Occipital lobe (tissue), 1 donor: ENCODE measurements at regions not wholly inside any gene's neighbourhood (a gene's known extent, or its start where the extent isn't known, plus 50 kb on each side); places are given as distances from the start of the nearest gene placed in this dataset.
"Not testable (repeated sequence)": the region's sequence is repeated elsewhere in the genome, so short reads cannot be mapped to it uniquely, and the experiment has no call there.

Source experiments
- DNase-seq: peaks from one replicate; lab custom pipeline; 2025; lab: John Stamatoyannopoulos, UW

DNA sequence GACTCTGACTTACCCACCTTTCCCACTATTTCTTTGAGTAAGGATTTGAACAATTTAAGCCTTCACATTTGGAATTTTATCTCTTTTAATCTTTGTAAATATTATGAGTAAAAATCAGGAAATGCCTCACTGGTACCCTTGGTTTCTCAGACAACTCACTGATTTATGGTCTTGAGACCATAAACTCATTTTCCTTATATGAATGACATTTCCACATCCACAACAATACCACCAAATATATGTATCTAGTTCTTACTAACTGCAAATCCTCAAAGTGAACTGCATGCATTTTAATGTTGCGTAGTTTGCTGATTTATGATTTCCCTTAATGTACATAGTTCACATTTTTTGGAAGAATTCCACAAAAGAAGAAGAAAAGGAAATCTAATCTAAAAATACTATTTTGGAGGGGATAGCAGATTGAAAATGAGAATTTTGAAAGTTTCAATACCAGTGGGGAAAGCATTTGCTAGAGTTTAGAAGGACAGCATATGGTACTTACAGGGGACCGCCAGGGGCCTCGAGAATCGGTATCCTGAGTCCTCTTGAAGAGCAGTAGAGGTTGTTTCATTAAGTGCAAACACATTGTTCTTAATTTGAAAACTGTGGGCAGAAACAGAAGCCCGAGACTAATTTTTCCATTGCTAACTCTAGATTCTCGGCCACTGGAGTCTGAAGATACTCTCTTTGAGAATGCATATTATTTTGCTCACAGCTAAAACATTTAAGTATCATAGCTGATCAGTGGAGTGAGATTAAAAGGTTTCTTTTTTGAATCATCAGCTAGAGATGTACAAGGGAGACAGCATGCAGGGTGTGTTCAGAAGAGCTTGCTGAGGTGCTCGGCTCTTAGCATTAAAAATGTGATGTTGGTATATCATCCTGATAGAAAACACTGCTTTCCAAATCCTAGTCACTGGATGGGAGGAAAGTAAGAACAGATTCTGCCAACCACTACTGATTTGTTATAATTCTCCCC lies 964.0 kb downstream of the GATA3 start:
- no peak for DNase-seq

DNA sequence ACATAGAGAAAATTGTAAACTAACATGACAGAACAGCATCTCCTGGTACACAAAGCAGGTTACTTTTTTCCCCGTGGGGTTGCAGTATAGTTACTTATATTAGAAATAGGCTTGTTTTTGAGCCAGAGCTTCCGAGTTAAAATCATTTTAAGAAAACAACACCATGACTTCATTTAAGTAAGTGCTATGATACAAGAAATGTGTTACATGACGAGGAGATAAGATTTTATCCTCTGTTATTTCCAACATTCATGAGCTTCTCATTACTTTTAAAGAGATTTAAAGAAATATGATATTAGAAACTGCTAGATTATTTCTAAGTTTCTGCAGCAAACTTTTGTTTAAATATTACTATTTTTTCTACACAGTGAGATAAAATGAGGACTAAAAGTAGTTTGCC lies 968.7 kb downstream of the GATA3 start:
- DNase-seq, result no peak

DNA sequence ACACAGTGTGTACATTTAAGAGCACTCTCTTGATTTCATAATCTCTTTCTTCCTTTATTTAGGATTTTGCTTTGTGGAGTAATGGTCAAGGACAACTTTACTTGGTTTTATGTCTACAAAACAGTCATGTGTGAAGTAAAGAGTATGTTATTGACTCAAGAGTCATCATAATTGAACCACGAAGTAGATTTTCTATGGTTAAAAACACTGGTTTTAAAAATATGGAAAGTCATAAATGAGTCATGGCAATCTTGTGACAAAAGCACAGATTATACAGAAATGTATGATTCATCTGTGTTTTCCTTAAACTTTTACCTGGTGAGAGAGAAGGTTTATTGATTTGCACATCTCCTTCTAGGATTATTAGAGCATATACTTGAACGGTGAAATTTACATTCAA lies 969.7 kb downstream of the GATA3 start:
- DNase-seq, result no peak

DNA sequence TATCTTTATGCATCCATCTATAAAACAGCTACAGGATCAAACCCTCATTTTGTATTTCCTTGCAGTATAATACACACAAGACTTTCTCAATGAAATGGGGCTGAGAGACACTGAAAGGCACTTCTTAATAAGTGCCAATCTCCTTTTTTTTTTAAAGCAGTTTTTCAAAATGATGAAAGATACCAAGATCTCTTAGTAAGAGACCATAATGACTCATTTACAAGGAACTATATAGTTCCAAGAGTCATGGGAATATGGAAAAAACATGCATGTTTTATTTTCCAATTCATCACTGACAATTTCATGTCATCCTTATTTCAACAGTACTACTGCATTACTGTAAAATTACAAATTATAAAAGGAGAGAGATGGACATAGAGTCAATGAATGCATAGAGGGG lies 973.7 kb downstream of the GATA3 start:
- no peak for DNase-seq

DNA sequence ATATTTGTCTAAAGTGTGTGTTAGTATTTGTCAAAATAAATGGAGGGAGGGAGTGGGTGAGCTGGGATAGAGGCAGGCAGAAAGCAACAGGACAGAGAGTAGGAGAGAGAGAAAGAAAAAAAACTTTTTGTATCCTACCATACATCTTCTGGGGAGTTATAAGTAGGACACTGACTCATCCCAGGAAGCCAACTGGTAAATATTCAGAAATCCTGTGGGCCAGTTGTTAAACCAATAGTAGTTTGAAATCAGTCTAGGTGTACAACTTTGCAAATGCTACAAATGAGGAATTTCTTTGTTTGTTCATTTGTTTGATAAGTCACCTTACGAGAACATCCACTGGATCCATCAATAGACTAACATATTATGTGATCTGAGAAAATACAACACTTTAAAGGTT lies 980.9 kb downstream of the GATA3 start:
- DNase-seq, result no peak

DNA sequence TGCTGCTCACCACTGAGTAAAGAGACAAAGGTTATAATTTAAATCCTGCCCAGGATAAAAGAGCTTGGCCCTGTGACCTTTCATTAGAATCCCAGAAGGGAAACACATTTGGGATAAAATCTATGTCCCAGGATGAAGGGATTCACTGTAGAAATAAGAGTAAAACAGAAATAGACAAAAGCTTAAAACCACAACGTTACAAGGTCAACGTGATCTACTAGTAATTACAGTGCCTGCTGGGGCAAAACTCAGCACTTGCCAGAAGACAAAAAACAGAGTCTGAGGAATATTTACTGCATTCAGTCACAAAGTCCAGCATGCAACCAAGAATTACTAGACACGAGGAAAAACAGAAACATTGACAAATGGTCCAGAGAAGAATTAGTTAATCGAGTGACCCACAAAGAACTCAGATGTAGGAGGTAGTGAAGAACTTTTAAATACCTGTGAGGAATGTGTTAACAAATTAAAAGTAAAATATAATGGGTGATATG lies 982.3 kb downstream of the GATA3 start:
- no peak for DNase-seq

DNA sequence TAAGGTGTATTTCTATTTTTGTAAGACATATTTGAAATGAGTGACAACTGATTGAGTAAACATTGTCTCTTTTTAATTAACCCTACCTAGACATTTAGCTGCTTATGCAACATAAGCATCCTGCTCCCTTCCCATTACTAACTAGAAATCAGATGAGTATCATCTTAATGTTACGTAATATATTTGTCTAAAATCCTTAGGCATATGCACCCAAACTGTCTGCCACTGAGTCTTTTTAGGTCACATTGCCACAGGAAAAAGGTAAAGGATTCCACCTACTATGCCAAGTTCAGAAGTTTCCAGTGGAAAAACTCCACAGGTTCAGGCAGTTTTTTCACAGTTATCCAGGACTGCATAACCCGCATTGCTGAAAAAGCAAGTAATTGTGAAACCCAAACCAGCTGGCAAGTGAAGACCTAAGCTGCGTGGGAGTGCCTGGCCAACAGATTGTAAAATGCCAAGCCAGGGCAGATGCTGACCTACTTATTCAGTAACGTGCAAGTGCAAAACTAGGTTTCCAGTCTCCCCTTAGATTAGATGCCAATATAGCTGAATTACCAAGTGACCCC lies 983.7 kb downstream of the GATA3 start:
- DNase-seq, result peak; percentile 10

DNA sequence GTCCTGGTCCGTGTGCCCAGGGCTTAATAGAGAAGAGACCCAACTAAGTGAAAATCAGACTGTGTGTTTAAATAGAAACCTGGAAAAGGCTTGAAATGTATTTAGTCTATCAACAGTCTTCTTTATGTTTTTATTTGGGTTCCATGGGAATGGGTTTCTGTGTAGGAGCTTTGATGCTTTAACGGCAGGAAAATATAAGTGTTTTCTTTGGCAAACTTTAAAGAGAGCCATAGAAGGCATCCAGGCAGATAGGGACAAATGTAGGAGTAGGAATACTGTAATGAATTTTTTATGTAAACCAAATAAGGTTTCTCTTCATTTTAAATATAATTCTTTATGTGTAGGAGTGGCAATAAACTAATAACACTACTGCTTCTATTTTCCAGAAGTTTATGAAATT lies 989.0 kb downstream of the GATA3 start:
- DNase-seq, result no peak

DNA sequence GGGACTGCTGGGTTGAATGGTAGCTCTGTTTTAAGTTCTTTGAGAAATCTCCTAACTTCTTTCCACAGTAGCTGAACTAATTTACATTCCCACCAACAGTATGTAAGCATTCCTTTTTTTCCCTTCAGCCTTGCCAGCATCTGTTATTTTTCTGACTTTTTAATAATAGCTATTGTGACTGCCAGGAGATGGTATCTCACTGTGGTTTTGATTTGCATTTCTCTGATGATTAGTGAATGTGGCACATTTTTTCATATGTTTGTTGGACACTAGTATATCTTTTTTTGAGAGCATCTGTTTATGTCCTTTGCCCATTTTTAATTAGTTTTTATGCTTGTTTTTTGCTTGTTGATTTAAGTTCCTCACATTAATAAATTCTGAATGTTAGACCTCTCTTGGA lies 990.8 kb downstream of the GATA3 start:
- no peak for DNase-seq

DNA sequence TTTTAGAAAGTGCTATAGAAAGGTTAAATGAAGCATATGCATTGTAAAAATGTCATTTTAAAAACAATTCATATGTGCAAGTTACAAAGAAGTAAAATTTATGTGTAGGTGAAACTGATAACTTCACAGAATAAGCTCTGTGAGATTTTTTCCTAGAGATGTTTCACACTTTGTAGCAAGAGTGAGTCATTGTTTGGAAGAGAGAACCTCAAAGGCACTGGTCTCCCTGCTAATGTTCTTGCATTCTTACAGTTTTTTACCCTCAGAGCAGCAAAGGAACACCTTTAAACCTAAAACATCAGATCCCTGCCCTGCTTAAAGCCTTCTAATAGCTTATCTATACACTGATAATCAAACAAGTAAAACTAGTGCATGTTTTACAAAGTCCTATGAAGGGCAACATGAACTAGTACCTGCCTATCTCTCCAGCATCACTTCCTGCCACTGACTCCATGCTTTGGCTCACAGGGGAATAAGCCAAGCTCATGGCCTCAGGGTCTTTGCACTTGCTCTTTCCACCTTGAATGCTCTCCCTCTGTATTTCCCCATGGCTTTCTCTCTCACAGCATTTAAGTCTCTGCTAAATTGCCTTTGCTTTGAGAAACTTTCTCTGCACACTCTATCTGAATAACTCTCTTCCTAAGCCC lies 997.0 kb downstream of the GATA3 start:
- DNase-seq, result no peak

DNA sequence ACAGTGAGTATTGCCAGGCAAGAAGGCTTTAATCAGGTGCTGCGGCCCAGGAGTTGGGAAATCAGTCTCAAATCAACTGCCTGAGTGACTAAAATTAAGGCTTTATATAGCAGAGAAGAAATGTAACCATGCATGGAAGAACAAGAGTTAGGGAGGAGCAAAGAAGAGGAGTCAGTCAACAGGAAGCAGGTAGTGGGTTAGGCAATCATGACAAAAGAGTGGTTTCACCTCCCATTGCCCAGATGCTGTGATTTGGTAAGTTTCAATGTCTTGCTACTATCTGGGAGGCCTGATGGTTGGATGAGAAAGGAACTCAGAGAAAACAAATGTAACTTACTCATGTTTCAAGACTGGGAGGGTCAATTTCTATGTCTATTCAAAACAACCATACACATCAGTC lies 998.3 kb downstream of the GATA3 start:
- DNase-seq, result no peak

DNA sequence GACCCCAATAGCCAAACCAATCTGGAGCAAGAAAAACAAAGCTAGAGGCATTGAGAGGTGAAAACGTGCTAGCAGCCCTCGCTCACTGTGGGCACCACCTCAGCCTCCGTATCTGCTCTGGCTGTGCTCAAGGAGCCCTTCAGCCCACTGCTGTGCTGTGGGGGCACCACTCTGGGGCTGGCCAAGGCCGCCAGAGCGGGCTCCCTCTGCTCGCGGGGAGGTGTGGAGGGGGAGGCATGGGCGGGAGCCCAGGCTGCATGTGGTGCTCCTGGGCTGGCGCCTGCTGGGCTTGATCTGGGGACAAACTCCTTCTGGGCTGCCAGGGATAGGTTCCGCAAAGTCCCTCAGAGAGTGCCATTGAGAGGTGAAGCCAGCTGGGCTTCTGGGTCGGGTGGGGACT lies 1002.0 kb downstream of the GATA3 start:
- DNase-seq, result no peak

DNA sequence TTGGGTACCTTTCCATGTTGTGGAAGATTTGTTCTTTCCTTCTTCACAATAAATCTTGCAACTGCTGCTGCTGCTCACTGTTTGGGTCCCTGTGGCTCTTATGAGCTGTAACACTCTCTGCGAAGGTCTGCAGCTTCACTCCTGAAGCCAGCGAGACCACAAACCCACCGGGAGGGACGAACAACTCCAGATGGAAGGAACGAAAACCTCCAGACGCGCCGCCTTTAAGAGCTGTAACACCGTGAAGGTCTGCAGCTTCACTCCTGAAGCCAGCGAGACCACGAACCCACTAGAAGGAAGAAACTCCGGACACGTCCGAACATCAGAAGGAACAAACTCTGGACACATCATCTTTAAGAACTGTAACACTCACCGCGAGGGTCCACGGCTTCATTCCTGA lies 1002.8 kb downstream of the GATA3 start:
- not testable (repeated sequence) for DNase-seq

DNA sequence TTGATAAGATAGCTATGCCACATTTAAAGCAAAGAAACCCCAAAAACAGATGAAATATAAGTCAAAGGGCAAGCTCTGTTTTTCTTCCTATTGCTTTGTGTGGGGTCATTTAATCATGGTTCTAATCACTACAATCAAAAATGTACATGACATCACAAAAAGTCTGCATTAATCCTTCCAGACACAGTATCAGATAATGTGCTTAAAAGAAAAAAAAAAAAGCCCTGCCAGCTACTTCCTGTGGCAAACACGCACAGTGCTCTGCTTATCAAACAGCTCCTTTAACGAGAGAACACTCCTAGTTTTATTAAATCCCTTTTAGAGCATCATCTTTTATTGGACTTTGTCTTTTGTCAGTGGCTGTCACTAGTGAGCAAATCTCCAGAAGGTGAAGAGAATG lies 1005.8 kb downstream of the GATA3 start:
- no peak for DNase-seq

DNA sequence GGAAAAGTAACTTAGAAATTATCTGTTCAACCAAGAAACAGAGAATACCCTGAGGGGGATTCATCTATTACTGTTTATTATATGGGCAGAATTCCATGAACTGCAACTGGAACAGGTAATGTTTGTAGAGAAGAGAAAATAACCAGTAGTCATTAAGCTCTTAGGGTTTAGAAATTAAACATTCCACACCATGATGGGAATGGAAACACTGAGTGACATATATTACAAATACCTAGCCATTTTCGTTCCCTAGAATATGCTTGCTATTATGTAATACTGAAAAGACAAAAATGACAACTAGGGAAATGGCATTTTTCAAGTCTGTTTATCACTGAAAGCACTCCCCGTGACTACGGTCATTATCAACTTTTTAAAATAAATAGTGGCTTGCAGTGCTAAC lies 1007.4 kb downstream of the GATA3 start:
- no peak for DNase-seq

DNA sequence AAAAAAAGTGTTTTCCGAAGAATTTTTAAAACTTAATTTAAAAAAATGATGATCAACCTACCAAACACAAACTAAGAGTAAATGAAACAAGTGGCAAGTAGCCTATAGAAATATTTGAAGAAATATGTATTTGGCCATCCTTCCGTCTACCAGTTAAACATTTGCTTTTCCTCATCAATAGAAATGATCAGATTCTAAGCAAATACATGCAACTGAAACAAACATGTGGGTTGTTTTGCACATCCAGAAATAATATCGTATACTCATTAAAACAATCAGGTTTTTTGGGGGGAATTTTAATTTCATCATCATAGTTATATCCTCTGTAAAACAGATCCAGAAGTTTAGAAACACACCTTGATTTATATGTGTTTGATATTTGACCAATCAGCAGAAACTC lies 1011.7 kb downstream of the GATA3 start:
- DNase-seq, result no peak

DNA sequence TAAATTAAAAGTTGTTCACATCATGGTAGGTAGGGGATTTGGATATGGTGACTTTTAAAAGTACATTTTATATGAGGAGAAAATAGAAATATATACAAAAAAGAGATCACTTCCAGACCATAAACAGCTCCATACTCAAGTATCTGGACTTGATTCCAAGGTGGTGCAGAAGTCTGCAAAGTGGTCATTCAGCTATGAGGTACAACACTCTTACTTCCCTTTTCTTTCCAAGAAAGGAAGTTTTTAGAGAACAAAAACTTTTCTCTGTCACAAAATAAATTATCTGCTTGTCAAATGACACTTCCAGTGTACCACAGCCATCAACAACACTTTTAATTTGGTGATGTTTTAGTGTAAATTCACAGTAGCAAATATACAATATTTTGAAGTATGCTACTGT lies 1013.5 kb downstream of the GATA3 start:
- no peak for DNase-seq

DNA sequence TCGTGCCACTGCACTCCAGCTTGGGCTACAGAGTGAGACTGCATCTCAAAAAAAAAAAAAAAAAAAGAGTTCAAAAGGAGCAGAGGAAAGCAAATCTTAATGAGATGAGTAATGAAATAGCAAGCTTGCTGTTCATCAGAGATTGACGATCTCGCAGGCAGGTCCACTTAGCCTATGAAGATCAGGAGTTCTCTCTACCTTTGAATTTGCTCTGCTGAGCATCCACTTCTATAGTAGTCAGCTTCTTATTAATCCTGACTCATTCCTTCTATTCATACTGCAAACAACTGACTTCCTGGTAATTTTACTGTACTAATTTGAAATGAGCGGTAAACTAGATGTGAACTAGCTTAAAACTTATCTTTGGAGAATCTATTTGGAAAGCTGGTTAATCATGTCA lies 1014.6 kb downstream of the GATA3 start:
- DNase-seq, result no peak

DNA sequence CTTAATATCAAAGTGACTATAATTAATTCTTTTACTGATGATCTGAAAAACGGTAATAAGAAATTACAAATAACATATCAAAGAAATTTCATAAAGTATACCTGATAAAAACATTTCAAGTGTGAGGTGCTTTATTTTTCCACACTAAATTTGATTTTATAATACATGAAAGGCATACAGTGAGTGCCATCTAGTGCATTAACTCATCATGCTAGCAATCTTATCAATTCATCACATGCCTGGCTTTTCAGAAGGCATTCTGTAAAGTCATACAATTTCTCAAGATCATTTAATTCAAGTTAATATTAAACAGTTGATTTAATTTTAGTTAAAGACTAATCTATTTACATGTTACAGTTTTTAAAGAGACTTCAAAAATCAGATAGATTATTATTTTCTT lies 1020.9 kb downstream of the GATA3 start:
- DNase-seq, result no peak

DNA sequence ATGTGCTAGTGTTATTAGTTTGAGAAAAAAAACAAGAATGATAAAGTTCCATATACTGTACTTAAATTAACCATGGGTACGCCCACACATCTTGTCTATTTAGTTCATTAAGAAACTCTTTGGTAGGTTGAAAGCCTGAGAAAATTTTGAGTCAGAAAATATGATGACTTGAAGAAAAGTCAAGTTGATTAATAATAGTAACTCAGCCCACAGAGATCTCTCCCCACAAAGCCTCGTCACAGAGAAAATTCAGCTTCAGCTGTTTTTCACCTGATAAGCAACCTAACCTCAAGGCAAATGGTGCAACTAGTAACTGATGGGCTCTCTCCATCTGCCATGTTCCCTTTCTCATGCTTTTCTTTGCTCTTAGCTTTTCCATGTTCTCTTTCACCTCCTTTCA lies 1021.6 kb downstream of the GATA3 start:
- DNase-seq, result no peak

DNA sequence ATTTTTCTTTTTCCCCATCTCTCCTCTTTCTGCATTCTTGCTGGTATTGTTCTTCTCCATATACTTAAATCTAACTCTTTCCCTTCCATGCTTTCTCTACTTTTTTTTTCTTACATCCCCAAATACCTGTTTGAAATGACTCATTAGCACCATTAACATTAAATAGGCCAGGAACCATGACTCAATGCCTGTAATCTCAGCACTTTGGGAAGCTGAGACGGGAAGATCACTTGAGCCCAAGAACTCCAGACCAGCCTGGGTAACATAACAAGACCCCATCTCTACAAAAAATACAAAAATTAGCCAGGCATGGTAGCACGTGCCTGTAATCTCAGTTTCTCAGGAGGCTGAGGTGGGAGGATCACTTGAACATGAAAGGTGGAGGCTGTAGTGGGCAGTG lies 1026.8 kb downstream of the GATA3 start:
- no peak for DNase-seq

DNA sequence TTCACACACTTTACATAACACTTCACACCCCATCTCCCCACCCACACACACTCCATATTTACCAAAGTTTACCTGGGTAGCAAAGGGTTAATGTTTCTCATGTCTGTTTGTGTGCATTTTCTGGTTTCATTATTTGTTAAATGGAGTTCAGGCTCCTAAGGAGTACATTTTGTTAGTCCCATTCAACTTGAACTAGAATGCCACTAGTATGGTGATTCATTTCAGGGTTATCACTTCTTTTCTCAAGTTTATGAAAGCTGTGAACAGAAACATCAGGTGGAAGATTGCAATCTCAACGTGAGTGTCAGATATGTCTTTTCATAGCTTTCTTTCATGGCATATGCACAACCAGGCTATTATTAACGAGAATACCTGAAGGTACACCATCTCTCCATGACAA lies 1027.5 kb downstream of the GATA3 start:
- DNase-seq, result no peak
